Heart right ventricle (tissue), 16 donors: ENCODE measurements at regions not wholly inside any gene's neighbourhood (a gene's known extent, or its start where the extent isn't known, plus 50 kb on each side); places are given as distances from the start of the nearest gene placed in this dataset.

Experiments used
- ATAC-seq, 8 donors: fragments of 200-7000 bp; cut with Tn5 transposase; one replicate each; pipeline ENCODE4 v1.9.1; 2020; ENCODE audit warnings: mild to moderate bottlenecking in 8 of 8, moderate library complexity in 8 of 8, moderate number of reproducible peaks in 1 of 8
- DNase-seq, 2 donors: peaks; one replicate each; pipeline ENCODE4 v3.0.0-alpha.2; 2020
- H3K27ac ChIP-seq, 10 donors: fragments of 200-600 bp; sonication (generic) in 2 of 10; one replicate each; pipeline versions ENCODE4 v1.5.0 to v1.8.0; 2020 to 2022; ENCODE audit warnings: mild to moderate bottlenecking in 3 of 10
- H3K27me3 ChIP-seq, 7 donors: fragments of 200-600 bp; one replicate each; pipeline ENCODE4 v1.8.0; 2021 to 2022; ENCODE audit warnings: mild to moderate bottlenecking in 2 of 7
- H3K36me3 ChIP-seq, 9 donors: fragments of 200-600 bp; sonication (generic) in 1 of 9; one replicate each; pipeline versions ENCODE4 v1.5.0 to v1.8.0; 2020 to 2022; ENCODE audit warnings: mild to moderate bottlenecking in 2 of 9
- H3K4me1 ChIP-seq, 9 donors: fragments of 200-600 bp; sonication (generic) in 1 of 9; one replicate each; pipeline versions ENCODE4 v1.5.0 to v1.8.0; 2020 to 2022; ENCODE audit warnings: mild to moderate bottlenecking in 4 of 9
- H3K4me3 ChIP-seq, 10 donors: fragments of 200-600 bp; sonication (generic) in 2 of 10; one replicate each; pipeline versions ENCODE4 v1.5.0 to v1.8.0; 2020 to 2022; ENCODE audit warnings: mild to moderate bottlenecking in 7 of 10, moderate library complexity in 2 of 10
- H3K9me3 ChIP-seq, 11 donors: fragments of 200-600 bp in 10 of 11; sonication (generic) in 2 of 11; one replicate each; pipeline versions ENCODE4 v1.5.0 to v1.8.0; 2013 to 2022; ENCODE audit warnings: mild to moderate bottlenecking in 2 of 11, control low read depth in 1 of 11, moderate library complexity in 1 of 11
- CTCF ChIP-seq, 9 donors: fragments of 200-600 bp; sonication (generic) in 2 of 9; IDR thresholded peaks; one replicate each; pipeline versions ENCODE4 v1.5.0 to v1.8.0; 2021 to 2022; ENCODE audit warnings: antibody characterized with exemption in 9 of 9, mild to moderate bottlenecking in 5 of 9, moderate library complexity in 1 of 9
- WGBS, 2 donors: extraction: QIAGEN DNeasy Blood & Tissue Kit; methylation state at CpG; one replicate each; pipeline ENCODE4 v1.1.7; 2013; ENCODE audit warnings: inconsistent platforms in 1 of 2; 5-methylcytosine and 5-hydroxymethylcytosine counted together
- intact Hi-C, 10 donors: fragments of 100-400 bp; cut with DNase I; formaldehyde crosslinking; loops; one replicate each; pipeline versions ENCODE4 v1.11.1 to v1.14.2; 2022
- donor health status: Arrhythmogenic right ventricular cardiomyopathy.
- donor health status: ischemic (EF 13 %, LVEDD 7.1; RV severe dilation, severe dysfunction).
- donor health status: healthy with polysubstance abuse.
- donor health status: DM: no; HTN: yes; CAD: no.
- donor health status: DM: no; HTN: no; CAD: no.
- donor health status: ischemic (EF 25% LVEDD 6.9; RV normal size, moderate dysfunction).
- donor health status: ischemic (EF 25% LVEDD 5.7; RV mildly dilated, moderate dysfunction).
- donor health status: healthy.
- donor health status: DM: yes; HTN: yes; CAD: no.
- donor health status: Ischemic cardiomyopathy.
- donor health status: ischemic (EF 35%, LVEDD 5.7; RV mildly dilated, moderate dysfunction).
- donor health status: nonischemic (EF 11% LVEDD 7.7; RV severe dilation, severe dysfunction).
- donor health status: DM: yes; HTN: yes; CAD: no.
- donor health status: PGD.
- donor health status: ischemic (EF 29% LVEDD 5.4; RV normal size, mild dysfunction).
- donor health status: nonischemic (EF 23%, LVEDD 6.1; RV moderate dilation, normal function).

DNA sequence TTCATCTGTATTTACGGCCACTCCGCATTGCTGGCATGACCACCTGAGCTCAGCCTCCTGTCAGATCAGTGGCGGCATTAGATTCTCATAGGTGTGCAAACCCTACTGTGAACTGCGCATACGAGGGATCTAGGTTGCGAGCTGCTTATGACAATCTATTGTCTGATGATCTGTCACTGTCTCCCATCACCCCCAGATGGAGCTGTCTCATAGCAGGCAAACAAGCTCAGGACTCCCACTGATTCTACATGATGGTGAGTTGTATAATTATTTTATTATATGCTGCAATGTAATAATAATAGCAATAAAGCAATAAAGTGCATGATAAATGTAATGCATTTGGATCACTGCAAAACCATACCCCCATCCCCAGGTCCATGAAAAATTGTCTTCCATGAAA, 1172.9 kb upstream of the AUTS2 start:
- ATAC-seq: no peak
- Histone ChIP-seq H3K27me3 (no peaks in the 10 kb centered on the region), H3K9me3 (peaks cover 0 to 2% (median 0%) of the 10 kb centered on the region in 11 donors), H3K4me1 (peaks cover 0 to 8% (median 0%) of the 10 kb centered on the region in 9 donors), H3K4me3 (no peak overlapping the region), H3K36me3 (no peaks in the 10 kb centered on the region), H3K27ac (no peak overlapping the region)
- TF ChIP-seq CTCF (IDR thresholded peaks at IDR 0.05): peak in 6 of 9 donors; percentile 9 to 31 (median 21)
- DNase-seq: no peak
- intact Hi-C loops: loop anchor here in 1 of 10 donors (10.0 kb wide), 1 partner anchor 251 kb away; no protein-coding TSS in a partner anchor
- WGBS, 2 donors: 84 to 96% methylated on average over 6 of the region's 6 CpGs

DNA sequence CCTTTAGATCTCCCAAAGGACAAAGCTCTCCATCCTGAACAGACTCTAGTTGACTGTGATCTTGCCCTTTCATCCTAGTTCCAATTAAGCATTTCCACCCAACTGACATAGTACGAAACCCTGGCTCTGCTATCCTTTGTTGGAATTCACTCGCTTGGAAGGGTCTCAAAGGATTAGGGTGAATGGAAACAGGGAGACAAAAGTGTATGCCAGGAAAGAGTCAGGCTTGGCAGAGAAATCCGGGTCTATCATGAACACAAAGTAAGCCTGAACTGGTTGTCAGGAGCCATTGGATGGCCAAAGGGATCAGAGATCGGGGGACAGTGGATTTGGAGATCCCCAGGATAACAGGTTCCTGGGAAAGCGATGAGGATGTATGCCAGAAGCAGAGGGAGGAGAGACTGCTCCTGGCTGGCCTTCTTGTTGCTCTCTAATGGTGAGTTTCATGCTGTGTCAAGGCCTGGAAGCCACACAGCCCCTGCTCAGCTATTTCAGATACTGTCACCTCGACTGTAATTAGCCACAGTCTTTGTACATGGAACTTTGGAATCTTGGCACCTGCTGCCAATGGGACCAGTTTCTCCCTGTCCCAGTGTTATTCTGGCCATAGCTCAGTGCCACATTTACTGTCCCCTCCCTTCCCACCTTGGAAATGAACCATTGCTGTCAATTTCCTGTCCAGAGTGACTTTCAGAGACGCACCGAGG, 1168.7 kb upstream of the AUTS2 start:
- Histone ChIP-seq H3K27ac (no peak overlapping the region), H3K27me3 (peaks cover 0 to 8% (median 0%) of the 10 kb centered on the region in 7 donors), H3K4me1 (peaks cover 0 to 8% (median 0%) of the 10 kb centered on the region in 9 donors), H3K9me3 (peaks cover 0 to 4% (median 0%) of the 10 kb centered on the region in 11 donors), H3K4me3 (no peak overlapping the region), H3K36me3 (no peaks in the 10 kb centered on the region)
- intact Hi-C loops: loop anchor here in 1 of 10 donors (10.0 kb wide), 1 partner anchor 255 kb away; no protein-coding TSS in a partner anchor
- ATAC-seq: peak; percentile 30 to 94 (median 56)
- no peak for TF ChIP-seq CTCF (IDR thresholded peaks at IDR 0.05)
- 59 to 70% methylated on average over 8 of the region's 8 CpGs for WGBS, 2 donors
- peak in 1 of 2 donors; percentile 8 for DNase-seq

GRCh38 chr7:68432585-68432984, 1165.7 kb upstream of the AUTS2 start:
- Histone ChIP-seq H3K27ac (no peak overlapping the region), H3K4me1 (peaks cover 0 to 8% (median 0%) of the 10 kb centered on the region in 9 donors), H3K9me3 (peaks cover 0 to 8% (median 0%) of the 10 kb centered on the region in 11 donors), H3K36me3 (no peaks in the 10 kb centered on the region), H3K27me3 (peaks cover 0 to 8% (median 0%) of the 10 kb centered on the region in 7 donors), H3K4me3 (no peak overlapping the region)
- no peak for DNase-seq
- WGBS, 2 donors: 35 to 46% methylated on average over 4 of the region's 4 CpGs
- ATAC-seq: peak in 1 of 8 donors; percentile 41
- intact Hi-C loops: no loop called here
- TF ChIP-seq CTCF (IDR thresholded peaks at IDR 0.05): no peak

GRCh38 chr7:68433462-68434070, 1164.7 kb upstream of the AUTS2 start:
- no peaks in the 10 kb centered on the region for H3K36me3 ChIP-seq
- H3K27me3 ChIP-seq: peaks cover 0 to 8% (median 0%) of the 10 kb centered on the region in 7 donors
- H3K4me1 ChIP-seq: peaks cover 0 to 8% (median 0%) of the 10 kb centered on the region in 9 donors
- 76 to 86% methylated on average over 5 of the region's 5 CpGs for WGBS, 2 donors
- ATAC-seq: no peak
- H3K4me3 ChIP-seq: no peak overlapping the region
- no peak for DNase-seq
- no peak overlapping the region for H3K27ac ChIP-seq
- intact Hi-C loops: no loop called here
- H3K9me3 ChIP-seq: peaks cover 0 to 14% (median 0%) of the 10 kb centered on the region in 11 donors
- no peak for TF ChIP-seq CTCF (IDR thresholded peaks at IDR 0.05)
